Stimulated activated CD4-positive, alpha-beta T cell treated with anti-CD3 and anti-CD28 coated beads, Interleukin-12 subunit alpha, Interleukin-12 subunit beta, amount 100 ng/mL, for 48 hours (primary cell): ENCODE measurements at regions not wholly inside any gene's neighbourhood (a gene's known extent, or its start where the extent isn't known, plus 50 kb on each side); places are given as distances from the start of the nearest gene placed in this dataset.
"Not testable (repeated sequence)": the region's sequence is repeated elsewhere in the genome, so short reads cannot be mapped to it uniquely, and the experiment has no call there.

Experiments
- DNase-seq, 3 donors: peaks; one replicate each; pipeline ENCODE4 v3.0.0-alpha.2; 2020; ENCODE audit warnings: low read depth in 2 of 3, low spot score in 1 of 3

DNA sequence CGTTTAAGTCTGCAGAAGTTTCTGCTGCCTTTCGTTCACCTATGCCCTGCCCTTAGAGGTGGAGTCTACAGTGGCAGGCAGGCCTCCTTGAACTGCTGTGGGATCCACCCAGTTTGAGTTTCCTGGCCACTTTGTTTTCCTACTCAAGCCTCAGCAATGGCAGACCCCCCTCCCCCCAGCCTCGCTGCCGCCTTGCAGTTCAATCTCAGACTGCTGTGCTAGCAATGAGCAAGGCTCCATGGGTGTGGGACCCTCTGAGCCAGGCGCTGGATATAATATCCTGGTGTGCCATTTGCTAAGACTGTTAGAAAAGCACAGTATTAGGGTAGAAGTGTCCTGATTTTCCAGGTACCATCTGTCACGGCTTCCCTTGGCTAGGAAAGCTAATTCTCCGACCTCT is 792.6 kb upstream of the EPHA5 start:
- not testable (repeated sequence) for DNase-seq

DNA sequence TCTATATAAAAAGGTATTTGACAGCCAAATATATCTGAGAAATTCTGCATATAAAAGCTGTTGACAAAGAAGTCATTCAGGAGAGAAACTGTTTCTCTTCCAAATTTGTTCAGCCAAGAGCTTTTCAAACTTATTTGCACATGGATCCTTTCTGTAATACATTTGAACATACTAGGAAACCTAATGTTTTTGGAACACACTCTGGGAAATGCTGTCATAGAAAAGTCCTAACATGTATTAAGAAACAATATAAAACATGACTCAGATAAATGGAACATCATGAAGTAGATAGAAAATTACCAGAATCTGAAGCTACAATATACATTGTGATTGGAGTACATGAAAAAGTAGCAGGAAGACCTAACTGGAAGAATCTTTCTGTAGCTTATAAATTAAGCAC is 781.5 kb upstream of the EPHA5 start:
- DNase-seq = no peak

DNA sequence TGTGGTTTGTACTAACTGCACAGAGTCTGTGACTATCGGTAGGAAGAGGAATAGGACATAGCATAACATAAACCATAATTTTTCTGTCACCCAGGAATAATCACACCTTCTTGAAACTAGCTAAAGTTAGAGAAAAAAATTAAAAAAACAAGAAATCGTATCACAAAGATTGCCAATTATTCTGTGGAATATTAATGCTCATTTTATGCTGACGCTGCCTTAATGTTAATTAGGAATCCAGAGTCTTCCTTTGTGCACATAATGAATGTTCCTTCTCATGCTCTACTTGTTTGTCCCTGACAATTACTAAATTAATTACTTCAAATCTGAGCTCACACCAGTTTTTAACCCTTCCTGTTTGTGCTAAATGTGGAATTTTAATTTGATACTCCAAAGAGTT is 772.7 kb upstream of the EPHA5 start:
- DNase-seq = no peak

DNA sequence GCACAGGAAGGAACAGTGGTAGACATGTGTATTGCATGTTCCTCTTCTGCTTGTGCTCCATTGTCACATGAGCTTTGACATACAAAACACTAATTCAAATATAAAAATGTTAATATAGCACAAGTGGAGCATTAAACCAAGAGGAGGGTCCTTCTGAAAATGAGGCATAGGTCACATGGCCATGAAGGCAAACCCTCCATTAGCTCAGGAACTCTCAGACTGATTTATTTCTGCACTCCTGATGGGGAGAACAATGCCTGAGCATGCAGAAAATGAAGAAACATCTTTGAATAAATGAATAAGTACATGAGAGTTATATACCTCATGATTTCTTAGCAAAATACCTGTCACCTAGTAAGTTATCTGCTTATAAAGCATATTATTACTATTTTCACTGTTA is 769.2 kb upstream of the EPHA5 start:
- DNase-seq = no peak

DNA sequence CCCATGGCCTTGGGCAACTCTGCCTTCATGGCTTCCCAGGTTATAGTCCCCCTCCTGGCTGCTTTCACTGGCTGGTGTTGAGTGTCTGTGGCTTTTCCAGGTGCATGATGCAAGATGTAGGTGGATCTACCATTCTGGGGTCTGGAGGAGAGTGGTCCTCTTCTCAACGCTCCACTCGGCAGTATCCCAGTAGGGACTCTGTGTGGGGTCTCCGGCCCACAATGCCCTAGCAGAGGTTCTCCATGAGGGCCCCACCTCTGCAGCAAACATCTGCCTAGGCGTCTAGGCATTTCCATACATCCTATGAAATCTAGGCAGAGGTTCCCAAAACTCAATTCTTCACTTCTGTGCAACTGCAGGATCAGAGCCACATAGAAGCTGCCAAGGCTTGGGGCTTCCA is 763.4 kb upstream of the EPHA5 start:
- DNase-seq = no peak

DNA sequence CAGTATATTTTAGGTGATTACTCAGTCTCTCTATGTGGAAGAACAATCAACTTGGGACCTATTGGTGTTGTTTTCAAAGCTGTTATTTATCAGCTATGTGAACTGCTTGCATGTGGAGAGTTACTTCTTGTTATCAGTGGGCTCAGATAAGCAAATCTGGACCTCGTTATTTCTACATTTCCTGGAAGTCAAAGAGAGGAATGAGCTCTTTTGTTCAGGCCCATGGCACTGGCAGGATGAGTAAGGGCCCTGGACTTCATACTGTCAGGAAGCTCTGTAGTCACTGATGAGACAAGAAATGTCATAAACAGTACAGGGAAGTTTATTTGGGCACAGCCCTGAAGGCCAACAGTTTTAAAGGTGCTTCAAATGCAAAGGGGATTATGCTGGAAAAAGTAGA is 760.6 kb upstream of the EPHA5 start:
- DNase-seq = no peak

DNA sequence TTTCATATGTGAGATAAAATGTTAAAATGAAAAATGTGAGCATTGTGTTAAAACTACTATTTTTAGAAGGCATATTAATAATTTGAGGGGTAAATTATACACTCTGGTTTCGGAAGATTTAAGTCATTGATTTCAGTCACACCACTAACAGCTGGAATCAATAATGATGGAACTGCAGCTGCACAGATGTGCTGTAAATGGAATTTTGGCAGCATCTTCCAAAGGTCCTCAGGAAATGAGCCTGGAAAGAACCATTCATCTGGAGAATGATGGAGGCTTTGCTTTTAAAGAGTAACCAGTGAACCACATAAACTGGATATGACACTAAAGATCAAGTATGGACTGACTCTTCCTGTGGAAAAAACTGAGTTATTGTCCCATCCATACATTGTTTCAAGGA is 759.0 kb upstream of the EPHA5 start:
- no peak for DNase-seq

DNA sequence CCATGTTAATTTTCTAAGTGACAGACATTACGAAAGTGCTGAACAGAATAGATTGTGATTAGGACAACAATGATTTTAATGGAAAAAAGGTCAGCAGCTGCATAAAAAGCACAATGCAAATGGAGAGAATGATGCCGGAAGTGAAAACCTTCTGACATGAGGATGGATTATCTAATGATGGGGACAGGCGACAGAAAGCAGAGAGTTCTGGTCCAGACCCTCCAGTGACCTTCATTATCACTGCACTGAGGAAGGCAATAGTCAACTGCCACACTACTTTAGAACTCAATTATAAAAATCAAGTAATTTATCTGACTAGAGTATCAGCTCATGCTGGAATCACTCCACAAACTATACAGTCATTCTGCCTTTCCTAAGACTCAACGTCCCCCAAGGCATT is 746.1 kb upstream of the EPHA5 start:
- DNase-seq = no peak

DNA sequence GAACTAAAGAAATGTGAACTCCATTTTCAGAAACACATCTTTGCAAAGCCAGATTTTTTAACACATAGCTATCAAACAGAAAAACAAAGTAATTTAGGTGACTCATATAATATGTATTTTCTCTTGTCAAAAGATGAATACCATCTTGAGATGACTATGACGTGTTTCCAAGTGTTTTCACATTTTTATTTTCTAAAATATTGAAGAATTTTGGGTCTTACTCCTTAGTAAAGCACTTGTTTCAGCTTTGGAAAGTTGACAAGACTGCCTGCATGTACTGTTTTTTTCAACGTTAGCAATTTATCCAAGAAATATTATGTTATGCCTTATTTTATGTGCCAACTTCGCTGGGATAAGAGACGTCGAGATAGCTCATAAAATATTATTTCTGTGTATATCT is 733.9 kb upstream of the EPHA5 start:
- DNase-seq = no peak

DNA sequence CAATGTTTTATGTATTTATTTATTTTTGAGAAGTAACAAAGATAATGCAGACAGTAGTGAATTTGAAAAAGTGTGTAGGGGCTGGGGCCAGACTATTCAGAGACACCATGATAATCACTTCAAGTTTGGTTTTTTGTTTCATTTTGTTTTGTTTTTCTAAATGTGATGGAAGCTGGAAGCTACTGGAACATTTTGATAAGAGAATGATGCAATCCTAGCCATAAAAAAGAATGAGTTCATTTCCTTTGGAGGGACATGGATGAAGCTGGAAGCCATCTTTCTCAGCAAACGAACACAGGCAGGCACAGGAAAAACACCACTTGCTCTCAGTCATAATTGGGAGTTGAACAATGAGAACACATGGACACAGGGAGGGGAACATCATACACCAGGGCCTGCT is 706.6 kb upstream of the EPHA5 start:
- DNase-seq = no peak

DNA sequence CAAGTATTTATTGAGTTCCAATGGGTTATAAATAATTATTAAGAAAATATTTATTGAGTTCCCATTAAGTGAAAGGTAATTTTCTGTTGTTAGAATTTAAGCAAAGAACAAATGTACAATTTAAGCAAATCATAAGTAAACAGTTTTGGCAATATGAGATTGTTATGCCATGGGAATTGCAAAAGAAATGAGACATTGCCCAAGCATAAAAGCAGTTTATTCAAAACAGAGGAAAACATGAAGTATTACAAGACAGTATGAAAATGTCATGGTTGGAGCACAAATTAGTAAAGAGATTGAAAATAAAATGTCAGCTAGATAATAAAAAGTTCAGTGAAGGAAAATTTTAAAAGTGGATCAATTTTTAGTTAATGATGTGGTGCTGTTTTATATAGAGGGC is 706.1 kb upstream of the EPHA5 start:
- no peak for DNase-seq

DNA sequence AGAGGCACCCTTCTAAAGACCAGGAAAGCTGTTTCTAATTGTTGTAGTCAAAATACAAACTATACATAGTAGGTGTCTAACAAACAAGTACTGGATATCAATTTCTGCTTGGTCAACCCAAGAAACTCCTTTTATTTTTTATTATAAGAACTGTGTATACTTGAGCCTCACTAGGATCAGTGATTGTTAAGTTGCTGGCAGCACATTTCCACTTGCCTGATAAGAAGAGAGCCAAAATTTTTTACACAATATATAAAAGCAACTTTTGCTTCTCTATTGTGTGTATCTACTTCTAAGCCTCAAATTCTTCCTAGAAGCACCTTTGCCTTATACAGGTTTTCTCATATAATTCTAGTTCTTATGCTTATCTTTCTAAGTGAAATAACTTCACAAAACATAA is 703.0 kb upstream of the EPHA5 start:
- DNase-seq = no peak

DNA sequence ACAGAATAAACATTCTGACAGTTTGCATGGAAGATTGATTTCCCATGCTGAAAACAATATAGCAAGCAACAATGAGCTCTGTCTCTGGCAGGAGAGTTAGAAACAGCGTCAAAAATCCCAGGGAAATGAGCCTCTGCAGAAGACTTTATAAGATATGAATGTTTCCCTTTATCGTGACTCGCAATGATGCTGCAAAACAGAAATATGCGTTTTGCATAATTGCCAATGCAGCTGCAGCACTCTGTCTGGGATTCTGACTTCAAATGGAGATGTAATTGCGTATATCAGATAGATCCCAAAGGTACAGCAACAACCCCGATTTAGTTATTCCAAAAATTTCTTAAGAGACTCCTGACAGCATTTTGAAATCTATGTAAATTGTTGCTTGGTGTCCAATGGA is 702.4 kb upstream of the EPHA5 start:
- DNase-seq = no peak

DNA sequence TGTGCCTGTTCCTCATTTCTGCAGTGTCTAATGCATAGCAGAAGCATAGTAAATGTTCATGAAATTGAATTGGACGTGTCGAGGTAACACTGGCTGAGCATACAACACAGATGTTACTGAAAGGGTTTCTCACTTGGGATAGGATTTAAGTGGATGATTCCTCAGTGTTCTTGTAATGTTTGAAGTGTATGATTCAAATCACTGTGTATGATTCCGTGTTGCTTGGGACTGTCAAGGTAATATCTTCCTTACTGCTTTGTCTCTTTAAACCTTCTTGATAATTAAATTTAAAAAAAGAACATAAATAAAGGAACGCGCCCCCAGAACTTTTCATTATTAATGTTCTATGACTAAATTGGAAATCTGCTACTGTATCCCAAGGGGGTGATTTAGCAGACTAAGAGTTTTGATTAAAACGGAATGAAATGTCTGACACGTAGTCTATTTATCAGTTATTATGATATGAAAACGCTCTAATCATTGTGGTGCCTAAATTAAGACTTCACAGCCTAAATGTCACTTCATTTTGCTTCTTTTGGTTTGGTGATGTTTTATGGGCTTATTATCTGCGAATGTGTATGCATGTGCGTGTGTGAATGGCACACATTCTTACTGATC is 696.9 kb upstream of the EPHA5 start:
- DNase-seq = no peak

DNA sequence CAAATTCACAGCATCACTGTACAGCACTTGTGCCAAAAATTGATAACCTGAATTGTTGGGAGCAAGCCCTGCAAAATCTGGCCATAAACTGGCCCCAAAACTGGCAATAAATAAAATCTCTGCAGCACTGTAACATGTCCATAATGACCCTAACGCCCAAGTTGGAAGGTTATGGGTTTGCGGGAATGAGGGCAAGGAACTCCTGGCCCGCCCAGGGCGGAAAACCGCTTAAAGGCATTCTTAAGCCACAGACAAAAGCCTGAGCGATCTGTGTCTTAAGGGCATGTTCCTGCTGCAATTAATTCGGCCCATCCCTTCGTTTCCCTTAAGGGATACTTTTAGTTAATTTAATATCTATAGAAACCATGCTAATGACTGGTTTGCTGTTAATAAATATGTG is 690.1 kb upstream of the EPHA5 start:
- not testable (repeated sequence) for DNase-seq

DNA sequence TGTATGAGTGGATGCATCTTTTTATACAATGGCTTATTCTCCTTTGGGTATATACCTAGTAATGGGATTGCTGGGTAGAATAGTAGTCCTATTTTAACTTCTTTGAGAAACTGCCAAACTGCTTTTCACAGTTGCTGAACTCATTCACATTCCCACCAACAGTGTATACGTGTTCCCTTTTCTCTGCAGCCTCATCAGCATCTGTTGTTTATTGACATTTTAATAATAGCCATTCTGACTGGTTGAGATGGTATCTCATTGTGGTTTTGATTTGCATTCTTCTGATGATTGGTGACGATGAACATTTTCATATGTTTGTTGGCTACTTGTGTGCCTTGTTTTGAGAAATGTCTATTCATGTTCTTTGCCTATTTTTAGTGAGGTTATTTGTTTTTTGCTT is 687.0 kb upstream of the EPHA5 start:
- no peak for DNase-seq

DNA sequence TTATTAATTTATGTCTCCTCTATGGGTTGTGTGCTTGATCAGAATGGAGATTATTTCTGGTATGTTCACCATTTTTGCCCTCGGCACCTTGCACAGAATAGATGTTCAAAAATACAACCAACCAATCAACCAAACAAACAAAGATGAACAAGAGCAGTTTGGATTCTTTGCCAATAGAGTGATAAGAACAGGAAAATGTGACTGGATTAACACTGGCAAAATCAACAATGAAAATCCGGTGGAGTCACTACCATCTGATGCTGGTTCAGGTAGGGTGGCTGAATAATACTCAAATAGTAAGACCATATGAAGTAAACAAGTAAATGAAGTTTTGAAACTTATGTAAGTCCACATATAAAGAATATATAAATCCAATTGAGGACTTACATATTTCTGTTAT is 685.0 kb upstream of the EPHA5 start:
- DNase-seq = no peak

DNA sequence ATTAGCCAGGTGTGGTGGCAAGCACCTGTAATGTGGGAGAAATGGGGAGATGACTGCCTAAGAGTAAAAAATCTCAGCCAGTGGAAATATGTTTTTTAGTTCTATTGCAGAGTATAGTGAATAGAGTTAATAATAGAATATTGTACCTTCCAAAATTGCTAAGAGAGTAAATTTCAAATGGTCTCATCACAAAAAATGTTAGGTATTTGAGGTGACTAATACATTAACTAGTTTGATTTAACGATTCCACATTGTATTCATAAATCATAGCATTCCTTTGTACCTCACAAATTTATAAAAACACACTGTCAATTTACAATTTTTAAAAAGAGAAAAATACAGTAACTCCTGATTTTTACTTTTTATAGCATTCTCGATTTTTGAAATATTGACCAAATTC is 681.5 kb upstream of the EPHA5 start:
- no peak for DNase-seq

DNA sequence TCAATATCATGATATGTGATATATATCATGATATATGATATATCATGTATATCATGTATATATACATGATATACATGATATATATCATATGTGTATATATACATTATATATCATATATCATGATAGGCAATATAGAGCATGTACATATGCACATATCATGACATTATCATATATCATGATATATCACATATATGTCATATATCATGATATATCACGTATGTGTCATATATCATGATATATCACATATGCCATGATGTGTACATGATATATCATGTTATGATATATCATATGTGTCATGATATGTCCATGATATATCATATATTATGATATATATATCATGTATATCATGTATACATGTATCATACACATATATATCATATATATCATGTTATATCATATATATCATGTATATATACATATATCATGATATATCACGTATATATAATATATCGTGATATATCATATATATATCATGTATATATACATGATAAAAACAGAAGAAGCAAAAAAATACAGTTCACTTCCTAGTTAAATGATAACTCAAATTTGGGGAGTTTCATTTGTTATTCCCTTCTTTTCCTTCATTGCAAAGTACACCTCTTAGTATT is 670.1 kb upstream of the EPHA5 start:
- no peak for DNase-seq

DNA sequence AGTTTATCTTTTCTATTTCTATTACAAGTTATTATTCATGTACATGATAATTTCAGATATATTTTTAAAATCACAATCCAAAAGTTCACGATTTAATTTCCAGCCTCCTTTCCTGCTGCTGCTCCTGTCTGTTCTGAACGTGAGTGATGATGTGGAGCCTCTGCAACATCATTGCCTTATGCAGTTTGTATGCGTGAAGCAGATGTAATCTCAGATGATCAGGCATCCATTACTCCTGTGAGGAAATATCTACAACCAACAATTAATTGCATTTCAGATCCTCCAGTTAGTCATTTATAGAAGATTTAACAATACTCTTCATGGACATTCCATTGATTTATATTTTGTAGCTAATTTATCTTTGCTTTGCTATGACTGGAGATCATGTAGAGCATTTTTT is 668.7 kb upstream of the EPHA5 start:
- no peak for DNase-seq

DNA sequence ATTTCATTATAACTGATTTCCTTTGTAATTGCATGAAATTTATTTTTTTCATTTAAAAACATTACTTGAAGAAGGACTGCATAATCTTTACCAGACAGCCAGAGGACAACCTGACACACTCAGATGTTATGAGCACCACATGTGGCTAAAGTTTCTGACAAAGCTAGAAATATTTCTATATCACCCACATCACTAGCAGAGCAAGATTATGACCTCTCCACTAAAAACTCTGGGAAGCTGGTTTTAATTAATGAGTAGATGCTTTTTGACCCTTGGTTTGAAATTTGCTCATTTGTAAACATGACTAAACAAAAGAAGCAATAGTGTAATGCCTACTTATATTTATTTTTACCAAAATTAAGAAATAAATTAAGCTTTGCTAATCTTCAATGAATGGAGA is 661.5 kb upstream of the EPHA5 start:
- no peak for DNase-seq

DNA sequence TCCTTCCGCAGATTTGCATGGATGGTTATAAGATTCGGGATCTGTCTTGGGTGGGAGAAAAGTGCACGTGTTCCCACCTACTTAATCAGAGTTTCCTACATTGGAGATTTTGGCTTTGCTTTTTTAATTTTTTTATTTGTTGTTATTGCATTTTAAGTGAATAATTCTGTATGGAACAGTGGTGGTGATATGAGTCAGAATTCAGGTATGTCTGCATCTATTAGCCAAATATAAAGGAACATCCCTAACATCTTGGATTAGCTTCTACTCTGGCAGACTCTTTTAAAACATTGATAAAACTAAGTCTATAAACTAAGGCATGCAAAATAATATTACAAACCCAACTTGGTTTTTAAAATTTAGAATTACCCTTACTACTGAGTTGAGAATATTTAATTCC is 659.8 kb upstream of the EPHA5 start:
- no peak for DNase-seq

DNA sequence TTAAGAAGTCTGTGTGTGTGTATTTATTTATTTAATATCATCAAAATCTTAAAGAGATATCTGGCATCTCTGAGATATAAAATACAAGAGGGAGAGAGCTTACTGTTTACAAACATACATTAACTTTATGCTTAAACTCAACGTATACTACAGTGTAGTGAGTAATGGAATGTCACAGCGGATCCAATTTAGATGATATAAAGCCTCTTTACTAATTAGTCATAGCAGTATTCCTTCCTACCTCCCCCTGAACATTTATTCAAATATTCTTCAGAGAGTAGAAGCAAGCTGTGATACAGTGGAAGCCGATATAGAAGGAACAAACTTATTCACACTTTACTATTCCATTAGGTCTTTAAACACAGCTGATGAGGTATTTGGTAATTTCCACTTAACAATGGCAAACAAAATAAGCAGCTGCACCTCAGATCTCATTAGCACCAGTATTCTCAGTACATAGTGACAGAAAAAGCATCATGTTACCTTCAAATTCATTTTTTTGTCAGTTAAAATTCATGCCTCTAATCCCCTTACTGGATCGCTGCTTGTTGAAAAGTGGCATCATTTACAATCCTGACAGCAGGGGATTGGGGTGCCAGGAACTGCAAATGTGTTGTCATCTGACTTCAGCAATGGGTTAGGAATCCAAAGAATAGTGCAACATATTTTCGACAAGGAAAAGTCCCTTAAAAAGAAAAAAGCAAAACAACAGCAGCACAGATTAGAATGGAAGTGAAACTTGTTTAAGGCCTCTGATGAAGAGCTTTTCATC is 658.7 kb upstream of the EPHA5 start:
- DNase-seq = no peak
